ENCODE measurements at regions not wholly inside any gene's neighbourhood (a gene's known extent, or its start where the extent isn't known, plus 50 kb on each side); places are given as distances from the start of the nearest gene placed in this dataset.

GRCh38 chr17:6313835-6314234 is 121.1 kb downstream of the AIPL1 start:
- TF ChIP-seq CTCF (conservative IDR thresholded peaks at IDR 0.05; ENCODE audit: low read length) (no peak), EZH2phosphoT487 (IDR thresholded peaks at IDR 0.05; ENCODE audit: borderline replicate concordance, low read depth, low read length) (no peak)

All from OCI-LY7 (cell line).